DMS53 treated with DMSO at 0.1 percent for 48 hours (cell line): ENCODE measurements at regions not wholly inside any gene's neighbourhood (a gene's known extent, or its start where the extent isn't known, plus 50 kb on each side); places are given as distances from the start of the nearest gene placed in this dataset.
A peak's percentile ranks its signal among the peaks of the same experiment; 100 is the strongest.

Experiments used
- DNase-seq: peaks from one replicate; lab custom pipeline; 2025; ENCODE audit not compliant: unreplicated experiment; lab: John Stamatoyannopoulos, UW

- no peak for DNase-seq
Observed at GRCh38 chr4:104763554-104764222, 269.0 kb upstream of the CXXC4 start.

- DNase-seq = no peak
Observed at GRCh38 chr4:104766676-104767075, 272.0 kb upstream of the CXXC4 start.

- DNase-seq = no peak
Observed at GRCh38 chr4:104772849-104773248, 278.2 kb upstream of the CXXC4 start.

- no peak for DNase-seq
Observed at GRCh38 chr4:104795264-104795939, 300.7 kb upstream of the CXXC4 start.

- no peak for DNase-seq
Observed at GRCh38 chr4:104811727-104812126, 317.0 kb upstream of the CXXC4 start.

- DNase-seq = no peak
Observed at GRCh38 chr4:104815665-104816064, 321.0 kb upstream of the CXXC4 start.

GRCh38 chr4:104818579-104818978 lies 323.9 kb upstream of the CXXC4 start:
- DNase-seq = no peak

GRCh38 chr4:104826171-104826570 lies 320.5 kb upstream of the TET2 start:
- peak; percentile 62 for DNase-seq

GRCh38 chr4:104829761-104830160 lies 316.9 kb upstream of the TET2 start:
- no peak for DNase-seq

- no peak for DNase-seq
Observed at GRCh38 chr4:104848597-104849225, 298.0 kb upstream of the TET2 start.

GRCh38 chr4:104859601-104860237 lies 287.0 kb upstream of the TET2 start:
- DNase-seq = no peak

- peak; percentile 56 for DNase-seq
Observed at GRCh38 chr4:104860238-104861123, 286.2 kb upstream of the TET2 start.

GRCh38 chr4:104866809-104867208 lies 279.9 kb upstream of the TET2 start:
- DNase-seq = no peak

GRCh38 chr4:104868533-104868932 lies 278.1 kb upstream of the TET2 start:
- DNase-seq = no peak

GRCh38 chr4:104868958-104869357 lies 277.7 kb upstream of the TET2 start:
- no peak for DNase-seq

- DNase-seq = no peak
Observed at GRCh38 chr4:104869831-104870230, 276.8 kb upstream of the TET2 start.

- no peak for DNase-seq
Observed at GRCh38 chr4:104870495-104871233, 276.0 kb upstream of the TET2 start.

GRCh38 chr4:104878936-104879335 lies 267.7 kb upstream of the TET2 start:
- DNase-seq = no peak

GRCh38 chr4:104879367-104879766 lies 267.3 kb upstream of the TET2 start:
- peak; percentile 13 for DNase-seq

GRCh38 chr4:104879854-104880253 lies 266.8 kb upstream of the TET2 start:
- DNase-seq = no peak
